HepG2 (cell line): ENCODE measurements at regions not wholly inside any gene's neighbourhood (a gene's known extent, or its start where the extent isn't known, plus 50 kb on each side); places are given as distances from the start of the nearest gene placed in this dataset.

ENCODE experiments used
- ATAC-seq: fragments of 200-7000 bp; cut with Tn5 transposase; 3 replicates; pipeline ENCODE4 v1.9.1; 2020; ENCODE audit warnings: mild to moderate bottlenecking, moderate library complexity
- BruUV-seq: library from RNA; stranded (reverse); fragments of 400-500 nt; replicated peaks from 2 replicates; lab custom pipeline; 2021; lab: Mats Ljungman, UMichigan
- CTCF ChIA-PET: fragments of 300-600 bp; formaldehyde crosslinking; extraction: SDS; loops from one replicate; lab custom pipeline; 2021; ENCODE audit warnings: low total read pairs, inconsistent platforms, low intra/inter-chr PET ratio; lab: Yijun Ruan, JAX
- POLR2A ChIA-PET: fragments of 350-600 bp; sonication (Branson Sonifier 250); formaldehyde crosslinking; loops from one replicate; lab custom pipeline; 2020; ENCODE audit warnings: antibody characterized with exemption, inconsistent platforms; lab: Yijun Ruan, JAX
- DNase-seq: peaks from one replicate; pipeline ENCODE4 v3.0.0-alpha.2; 2015; ENCODE audit warnings: low spot score
- FAIRE-seq: peaks from 3 replicates; lab custom pipeline; 2011; peaks lifted over from hg19 to GRCh38; lab: Jason Lieb, UNC
- H2AFZ ChIP-seq: one replicate; pipeline ENCODE4 v1.6.1; 2011; ENCODE audit warnings: low read length, inconsistent platforms
- H3K27ac ChIP-seq: fragments of 300-600 bp; 3 replicates; pipeline ENCODE4 v1.8.0; 2011; ENCODE audit warnings: mixed run types, mild to moderate bottlenecking, mixed read lengths, low read length, inconsistent platforms; ENCODE audit not compliant: insufficient read depth; ENCODE audit errors: extremely low read length
- H3K27me3 ChIP-seq, 2 experiments: fragments of 200-600 bp in 1 of 2; 2 replicates in 1 of 2; 3 replicates in 1 of 2; pipeline versions ENCODE4 v1.6.0 to v1.8.0; 2011; ENCODE audit warnings: low read length in 2 of 2, mild to moderate bottlenecking in 2 of 2, moderate library complexity in 2 of 2, inconsistent platforms in 1 of 2; ENCODE audit not compliant: insufficient read depth in 2 of 2, control insufficient read depth in 1 of 2
- H3K36me3 ChIP-seq, 2 experiments: fragments of 200-600 bp in 1 of 2; replicated peaks in 1 of 2; 2 replicates in 1 of 2; 3 replicates in 1 of 2; pipeline versions ENCODE4 v1.5.1 to v1.8.0; 2011; ENCODE audit warnings: low read length in 2 of 2, inconsistent platforms in 1 of 2; ENCODE audit not compliant: insufficient read depth in 2 of 2, control insufficient read depth in 1 of 2
- H3K4me1 ChIP-seq: 2 replicates; pipeline ENCODE4 v1.5.1; 2012; ENCODE audit warnings: low read length, inconsistent platforms; ENCODE audit not compliant: insufficient read depth
- H3K4me2 ChIP-seq: 2 replicates; pipeline ENCODE4 v1.6.0; 2011; ENCODE audit warnings: low read depth, low read length, inconsistent platforms
- H3K4me3 ChIP-seq, 3 experiments: fragments of 200-600 bp in 1 of 3; sonication (generic), shearing (Covaris generic) in 1 of 3; replicated peaks in 1 of 3; 2 replicates each; pipeline ENCODE4 v1.5.1; 2011 to 2016; ENCODE audit warnings: low read length in 3 of 3, inconsistent platforms in 2 of 3, low read depth in 2 of 3, mild to moderate bottlenecking in 2 of 3, control low read depth in 1 of 3, mixed read lengths in 1 of 3; ENCODE audit not compliant: insufficient read depth in 1 of 3
- H3K79me2 ChIP-seq: one replicate; pipeline ENCODE4 v1.6.1; 2011; ENCODE audit warnings: low read length, inconsistent platforms; ENCODE audit not compliant: insufficient read depth
- H3K9ac ChIP-seq: 2 replicates; pipeline ENCODE4 v1.6.0; 2011; ENCODE audit warnings: mild to moderate bottlenecking, low read depth, low read length, inconsistent platforms; ENCODE audit not compliant: insufficient read depth
- H3K9me3 ChIP-seq: 2 replicates; pipeline ENCODE4 v1.5.1; 2012; ENCODE audit warnings: mild to moderate bottlenecking, low read length
- H4K20me1 ChIP-seq: 2 replicates; pipeline ENCODE4 v1.6.0; 2011; ENCODE audit warnings: inconsistent platforms, mild to moderate bottlenecking, low read length, moderate library complexity; ENCODE audit not compliant: insufficient read depth
- CC2D1A ChIP-seq: sonication (generic); formaldehyde crosslinking; IDR thresholded peaks from 2 replicates; pipeline ENCODE4 v1.8.1; 2023; ENCODE audit warnings: mild to moderate bottlenecking, missing genetic modification reagents
- HOXA5 ChIP-seq: sonication (generic); formaldehyde crosslinking; IDR thresholded peaks from 2 replicates; pipeline ENCODE4 v1.4.0; 2020; ENCODE audit warnings: missing genetic modification reagents
- JDP2 ChIP-seq: sonication (generic); formaldehyde crosslinking; IDR thresholded peaks from 2 replicates; pipeline ENCODE4 v1.8.1; 2022; ENCODE audit warnings: missing genetic modification reagents, borderline replicate concordance
- MTA3 ChIP-seq: sonication (generic); formaldehyde crosslinking; IDR thresholded peaks from 2 replicates; pipeline ENCODE4 v1.4.0; 2020; ENCODE audit warnings: missing genetic modification reagents
- NONO ChIP-seq, 2 experiments: fragments of 450-650 bp in 1 of 2; sonication (generic) in 1 of 2; formaldehyde crosslinking in 1 of 2; IDR thresholded peaks in 1 of 2; conservative IDR thresholded peaks in 1 of 2; 2 replicates each; pipeline versions ENCODE4 v1.6.1 to v1.8.0; 2017 to 2022; ENCODE audit warnings: mild to moderate bottlenecking in 1 of 2, missing genetic modification reagents in 1 of 2, moderate library complexity in 1 of 2
- PATZ1 ChIP-seq: sonication (generic); formaldehyde crosslinking; IDR thresholded peaks from 2 replicates; pipeline ENCODE4 v1.4.0; 2020; ENCODE audit warnings: missing genetic modification reagents
- SAP130 ChIP-seq: IDR thresholded peaks from 2 replicates; pipeline ENCODE4 v1.6.1; 2016; ENCODE audit warnings: low read depth
- SCMH1 ChIP-seq: sonication (generic); formaldehyde crosslinking; IDR thresholded peaks from 2 replicates; pipeline ENCODE4 v1.9.0; 2021; ENCODE audit warnings: missing genetic modification reagents, mild to moderate bottlenecking, borderline replicate concordance
- SMYD3 ChIP-seq: sonication (generic); formaldehyde crosslinking; IDR thresholded peaks from 2 replicates; pipeline ENCODE4 v1.8.1; 2023; ENCODE audit warnings: mild to moderate bottlenecking, missing genetic modification reagents
- ZNF75D ChIP-seq: sonication (generic); formaldehyde crosslinking; IDR thresholded peaks from 2 replicates; pipeline ENCODE4 v1.8.1; 2023; ENCODE audit warnings: missing genetic modification reagents, mild to moderate bottlenecking, borderline replicate concordance
- ZNF781 ChIP-seq: sonication (generic); formaldehyde crosslinking; IDR thresholded peaks from 2 replicates; pipeline ENCODE4 v1.5.1; 2020; ENCODE audit warnings: borderline replicate concordance, mild to moderate bottlenecking, missing genetic modification reagents; ENCODE audit errors: not compliant biosample characterization
- WGBS: methylation state at CpG from one replicate; pipeline ENCODE4 v1.1.6; 2017; ENCODE audit warnings: low lambda C conversion rate; 5-methylcytosine and 5-hydroxymethylcytosine counted together
- in situ Hi-C: cut with HindIII; loops from 2 replicates; pipeline ENCODE4 v1.10.0; 2017; ENCODE audit warnings: low pct_unique_long_range_greater_than_20kb; ENCODE audit not compliant: extremely low pct_ligation_motif_present
- intact Hi-C: fragments of 100-400 bp; cut with micrococcal nuclease; formaldehyde crosslinking; loops from one replicate; pipeline ENCODE4 v1.10.0; 2022; ENCODE audit not compliant: unreplicated experiment

- in situ Hi-C loops, result no loop called here
- TF ChIP-seq MTA3 (no peak), HOXA5 (CRISPR knock-in tag) (no peak), SMYD3 (CRISPR knock-in tag) (no peak), SAP130 (CRISPR knock-in tag) (no peak), PATZ1 (CRISPR knock-in tag) (no peak), NONO (IDR thresholded peaks at IDR 0.05) (no peak), NONO (CRISPR knock-in tag; conservative IDR thresholded peaks at IDR 0.05) (no peak), ZNF75D (CRISPR knock-in tag) (no peak), ZNF781 (CRISPR knock-in tag) (no peak), SCMH1 (CRISPR knock-in tag) (no peak), JDP2 (CRISPR knock-in tag) (no peak), CC2D1A (CRISPR knock-in tag) (no peak)
- TF ChIP-seq, all 625 proteins: peak for 0
- POLR2A ChIA-PET, result no interaction called here
These were observed 64.9 kb upstream of the MEI4 start for GRCh38 chr6:77587963-77588362.

More at GRCh38 chr6:77587963-77588362, 64.9 kb upstream of the MEI4 start:
- Histone ChIP-seq H3K27me3 (no peaks in the 10 kb centered on the region), H2AFZ (no peak overlapping the region), H3K79me2 (no peaks in the 10 kb centered on the region), H3K4me1 (no peaks in the 10 kb centered on the region), H3K9me3 (no peaks in the 10 kb centered on the region), H3K27ac (no peak overlapping the region), H4K20me1 (no peaks in the 10 kb centered on the region), H3K9ac (no peak overlapping the region), H3K4me3 (no peak overlapping the region), H3K4me2 (no peak overlapping the region), H3K36me3 (no peaks in the 10 kb centered on the region)
- ATAC-seq (no peak), DNase-seq (no peak), FAIRE-seq (no peak)
- BruUV-seq, result no TSS peak
- intact Hi-C loops, result no loop called here
- CTCF ChIA-PET, result no interaction called here
- 0% methylated on average over 1 of the region's 1 CpG for WGBS
